ENCODE measurements at regions not wholly inside any gene's neighbourhood (a gene's known extent, or its start where the extent isn't known, plus 50 kb on each side); places are given as distances from the start of the nearest gene placed in this dataset.

- TF ChIP-seq, protein P1, sequence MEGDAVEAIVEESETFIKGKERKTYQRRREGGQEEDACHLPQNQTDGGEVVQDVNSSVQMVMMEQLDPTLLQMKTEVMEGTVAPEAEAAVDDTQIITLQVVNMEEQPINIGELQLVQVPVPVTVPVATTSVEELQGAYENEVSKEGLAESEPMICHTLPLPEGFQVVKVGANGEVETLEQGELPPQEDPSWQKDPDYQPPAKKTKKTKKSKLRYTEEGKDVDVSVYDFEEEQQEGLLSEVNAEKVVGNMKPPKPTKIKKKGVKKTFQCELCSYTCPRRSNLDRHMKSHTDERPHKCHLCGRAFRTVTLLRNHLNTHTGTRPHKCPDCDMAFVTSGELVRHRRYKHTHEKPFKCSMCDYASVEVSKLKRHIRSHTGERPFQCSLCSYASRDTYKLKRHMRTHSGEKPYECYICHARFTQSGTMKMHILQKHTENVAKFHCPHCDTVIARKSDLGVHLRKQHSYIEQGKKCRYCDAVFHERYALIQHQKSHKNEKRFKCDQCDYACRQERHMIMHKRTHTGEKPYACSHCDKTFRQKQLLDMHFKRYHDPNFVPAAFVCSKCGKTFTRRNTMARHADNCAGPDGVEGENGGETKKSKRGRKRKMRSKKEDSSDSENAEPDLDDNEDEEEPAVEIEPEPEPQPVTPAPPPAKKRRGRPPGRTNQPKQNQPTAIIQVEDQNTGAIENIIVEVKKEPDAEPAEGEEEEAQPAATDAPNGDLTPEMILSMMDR (conservative IDR thresholded peaks at IDR 0.05; ENCODE audit: low read length): no peak
- TF ChIP-seq EZH2phosphoT487 (IDR thresholded peaks at IDR 0.05; ENCODE audit: borderline replicate concordance): no peak
Measured at GRCh38 chr4:66636349-66636748, 909.0 kb downstream of the CENPC start.
